ENCODE measurements at regions not wholly inside any gene's neighbourhood (a gene's known extent, or its start where the extent isn't known, plus 50 kb on each side); places are given as distances from the start of the nearest gene placed in this dataset.
"Not testable (repeated sequence)": the region's sequence is repeated elsewhere in the genome, so short reads cannot be mapped to it uniquely, and the experiment has no call there.

- TF ChIP-seq, protein P1, sequence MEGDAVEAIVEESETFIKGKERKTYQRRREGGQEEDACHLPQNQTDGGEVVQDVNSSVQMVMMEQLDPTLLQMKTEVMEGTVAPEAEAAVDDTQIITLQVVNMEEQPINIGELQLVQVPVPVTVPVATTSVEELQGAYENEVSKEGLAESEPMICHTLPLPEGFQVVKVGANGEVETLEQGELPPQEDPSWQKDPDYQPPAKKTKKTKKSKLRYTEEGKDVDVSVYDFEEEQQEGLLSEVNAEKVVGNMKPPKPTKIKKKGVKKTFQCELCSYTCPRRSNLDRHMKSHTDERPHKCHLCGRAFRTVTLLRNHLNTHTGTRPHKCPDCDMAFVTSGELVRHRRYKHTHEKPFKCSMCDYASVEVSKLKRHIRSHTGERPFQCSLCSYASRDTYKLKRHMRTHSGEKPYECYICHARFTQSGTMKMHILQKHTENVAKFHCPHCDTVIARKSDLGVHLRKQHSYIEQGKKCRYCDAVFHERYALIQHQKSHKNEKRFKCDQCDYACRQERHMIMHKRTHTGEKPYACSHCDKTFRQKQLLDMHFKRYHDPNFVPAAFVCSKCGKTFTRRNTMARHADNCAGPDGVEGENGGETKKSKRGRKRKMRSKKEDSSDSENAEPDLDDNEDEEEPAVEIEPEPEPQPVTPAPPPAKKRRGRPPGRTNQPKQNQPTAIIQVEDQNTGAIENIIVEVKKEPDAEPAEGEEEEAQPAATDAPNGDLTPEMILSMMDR (IDR thresholded peaks at IDR 0.05) = not testable (repeated sequence)
- TF ChIP-seq POLR2AphosphoS5 (IDR thresholded peaks at IDR 0.05; ENCODE audit: low read depth, low read length) = not testable (repeated sequence)
These were observed 1385.6 kb upstream of the DEFB115 start for GRCh38 chr20:29871816-29872215.

Measured in Panc1 (cell line).